VCaP (cell line): ENCODE measurements at regions not wholly inside any gene's neighbourhood (a gene's known extent, or its start where the extent isn't known, plus 50 kb on each side); places are given as distances from the start of the nearest gene placed in this dataset.

Source experiments
- H3K27ac ChIP-seq: fragments of 450-650 bp; 2 replicates; pipeline ENCODE4 v1.5.1; 2017
- CTCF ChIP-seq: fragments of 450-650 bp; conservative IDR thresholded peaks from 2 replicates; pipeline ENCODE4 v1.5.1; 2017; ENCODE audit warnings: mild to moderate bottlenecking, moderate library complexity

- no peak overlapping the region for H3K27ac ChIP-seq
- TF ChIP-seq CTCF = no peak
Measured at GRCh38 chr1:5084676-5085075, 430.3 kb downstream of the AJAP1 start.

- no peak for TF ChIP-seq CTCF
- no peak overlapping the region for H3K27ac ChIP-seq
Measured at GRCh38 chr1:5067246-5067645, 412.8 kb downstream of the AJAP1 start.

- TF ChIP-seq CTCF = no peak
- no peak overlapping the region for H3K27ac ChIP-seq
Measured at GRCh38 chr1:5053744-5054143, 399.3 kb downstream of the AJAP1 start.

GRCh38 chr1:5029136-5029535 lies 374.7 kb downstream of the AJAP1 start:
- H3K27ac ChIP-seq = no peak overlapping the region
- TF ChIP-seq CTCF = no peak

GRCh38 chr1:5012249-5012648 lies 357.8 kb downstream of the AJAP1 start:
- no peak for TF ChIP-seq CTCF
- no peak overlapping the region for H3K27ac ChIP-seq

- no peak overlapping the region for H3K27ac ChIP-seq
- TF ChIP-seq CTCF = no peak
Measured at GRCh38 chr1:5010656-5011055, 356.2 kb downstream of the AJAP1 start.

- no peak for TF ChIP-seq CTCF
- no peak overlapping the region for H3K27ac ChIP-seq
Measured at GRCh38 chr1:5010236-5010635, 355.8 kb downstream of the AJAP1 start.
